HCT116 (cell line): ENCODE measurements at regions not wholly inside any gene's neighbourhood (a gene's known extent, or its start where the extent isn't known, plus 50 kb on each side); places are given as distances from the start of the nearest gene placed in this dataset.

Source experiments
- ATAC-seq: fragments of 200-7000 bp; cut with Tn5 transposase; 2 replicates; pipeline ENCODE4 v1.9.1; 2020; ENCODE audit warnings: mild to moderate bottlenecking, moderate library complexity
- BruUV-seq: library from RNA; stranded (reverse); fragments of 400-500 nt; replicated peaks from 2 replicates; lab custom pipeline; 2021; lab: Mats Ljungman, UMichigan
- CTCF ChIA-PET: fragments of 300-600 bp; sonication (Branson Sonifier 250); formaldehyde crosslinking; loops from one replicate; lab custom pipeline; 2021; ENCODE audit warnings: antibody characterized with exemption; lab: Charles Lee
- POLR2A ChIA-PET: fragments of 300-600, 350-600 bp; sonication (Branson Sonifier 250); formaldehyde crosslinking; loops from one replicate; lab custom pipeline; 2021; ENCODE audit warnings: antibody characterized with exemption; lab: Charles Lee
- RAD21 ChIA-PET, 2 experiments: fragments of 300-600 bp; sonication (Branson Sonifier 250); formaldehyde crosslinking; loops; one replicate each; lab custom pipeline; 2023; ENCODE audit warnings: low total read pairs in 2 of 2; ENCODE audit not compliant: uncharacterized antibody in 2 of 2, unreplicated experiment in 2 of 2, low non-redundant PET in 1 of 2; lab: Charles Lee
- DNase-seq: peaks from one replicate; pipeline ENCODE4 v3.0.0-alpha.2; 2010; ENCODE audit warnings: low read depth, low spot score
- H2AFZ ChIP-seq: fragments of 200-600 bp; shearing (Covaris generic), sonication (generic); 2 replicates; pipeline ENCODE4 v1.6.1; 2017; ENCODE audit warnings: low read depth, mixed run types, mixed read lengths, antibody characterized with exemption, low read length; ENCODE audit not compliant: poor library complexity, severe bottlenecking
- H3K27ac ChIP-seq: 2 replicates; pipeline ENCODE4 v1.5.1; 2012; ENCODE audit warnings: low read depth, low read length
- H3K27me3 ChIP-seq: fragments of 200-600 bp; sonication (generic); 2 replicates; pipeline ENCODE4 v1.6.1; 2016; ENCODE audit warnings: mixed run types, low read length, mixed read lengths; ENCODE audit not compliant: insufficient read depth
- H3K36me3 ChIP-seq, 2 experiments: fragments of 200-500 bp in 1 of 2; fragments of 200-600 bp in 1 of 2; sonication (Bioruptor generic) in 1 of 2; sonication (generic) in 1 of 2; 2 replicates each; pipeline versions ENCODE4 v1.5.1 to v1.6.1; 2014 to 2016; ENCODE audit warnings: low read length in 2 of 2, inconsistent platforms in 1 of 2, mixed read lengths in 1 of 2, mixed run types in 1 of 2; ENCODE audit not compliant: insufficient read depth in 2 of 2, control insufficient read depth in 1 of 2
- H3K4me1 ChIP-seq, 2 experiments: fragments of 200-600 bp in 1 of 2; sonication (generic) in 1 of 2; 2 replicates each; pipeline versions ENCODE4 v1.5.1 to v1.6.1; 2012 to 2017; ENCODE audit warnings: low read length in 2 of 2, inconsistent platforms in 1 of 2, mild to moderate bottlenecking in 1 of 2, mixed read lengths in 1 of 2, mixed run types in 1 of 2, moderate library complexity in 1 of 2; ENCODE audit not compliant: insufficient read depth in 2 of 2, control insufficient read depth in 1 of 2
- H3K4me2 ChIP-seq: fragments of 200-600 bp; sonication (generic); 2 replicates; pipeline ENCODE4 v1.6.1; 2017; ENCODE audit warnings: mixed run types, low read length, mixed read lengths
- H3K4me3 ChIP-seq, 2 experiments: fragments of 200-600 bp in 1 of 2; sonication (generic) in 1 of 2; replicated peaks in 1 of 2; 2 replicates each; pipeline ENCODE4 v1.5.1; 2011 to 2016; ENCODE audit warnings: low read length in 2 of 2, control low read depth in 1 of 2, low read depth in 1 of 2, mild to moderate bottlenecking in 1 of 2, mixed read lengths in 1 of 2, mixed run types in 1 of 2
- H3K79me2 ChIP-seq: fragments of 200-600 bp; sonication (generic); 2 replicates; pipeline ENCODE4 v1.6.1; 2017; ENCODE audit warnings: mild to moderate bottlenecking, mixed run types, low read length, moderate library complexity, mixed read lengths; ENCODE audit not compliant: insufficient read depth
- H3K9ac ChIP-seq: fragments of 200-600 bp; sonication (generic); 2 replicates; pipeline ENCODE4 v1.6.1; 2016; ENCODE audit warnings: low read length, mixed read lengths
- H3K9me2 ChIP-seq: fragments of 200-600 bp; sonication (generic), shearing (Covaris generic); 2 replicates; pipeline ENCODE4 v1.6.1; 2017; ENCODE audit warnings: mixed run types, mild to moderate bottlenecking, moderate library complexity; ENCODE audit not compliant: insufficient read depth
- H3K9me3 ChIP-seq, 2 experiments: fragments of 200-500 bp in 1 of 2; fragments of 200-600 bp in 1 of 2; sonication (Bioruptor generic) in 1 of 2; sonication (generic) in 1 of 2; 2 replicates each; pipeline ENCODE4 v1.6.1; 2014 to 2017; ENCODE audit warnings: low read length in 2 of 2, mixed read lengths in 2 of 2, inconsistent platforms in 1 of 2, low read depth in 1 of 2, mild to moderate bottlenecking in 1 of 2, mixed run types in 1 of 2, moderate library complexity in 1 of 2; ENCODE audit not compliant: control insufficient read depth in 1 of 2, insufficient read depth in 1 of 2
- H4K20me1 ChIP-seq: fragments of 200-600 bp; sonication (generic), shearing (Covaris generic); 2 replicates; pipeline ENCODE4 v1.6.1; 2017; ENCODE audit warnings: mixed run types, mild to moderate bottlenecking, moderate library complexity; ENCODE audit not compliant: insufficient read depth
- EGR1 ChIP-seq: IDR thresholded peaks from 2 replicates; pipeline ENCODE4 v1.6.1; 2012; ENCODE audit warnings: low read depth
- ELF1 ChIP-seq: IDR thresholded peaks from 2 replicates; pipeline ENCODE4 v1.6.1; 2012; ENCODE audit warnings: low read depth, borderline replicate concordance
- EZH2phosphoT487 ChIP-seq: fragments of 200-600 bp; IDR thresholded peaks from 2 replicates; pipeline ENCODE4 v1.6.1; 2018; ENCODE audit warnings: antibody characterized with exemption, borderline replicate concordance
- JUND ChIP-seq: IDR thresholded peaks from 2 replicates; pipeline ENCODE4 v1.6.1; 2012
- SIN3A ChIP-seq: IDR thresholded peaks from 2 replicates; pipeline ENCODE4 v1.6.1; 2012; ENCODE audit warnings: low read depth
- SRF ChIP-seq: IDR thresholded peaks from 2 replicates; pipeline ENCODE4 v1.6.1; 2012; ENCODE audit warnings: low read depth
- ZFX ChIP-seq: fragments of 450-650 bp; IDR thresholded peaks from 2 replicates; pipeline ENCODE4 v1.6.1; 2017
- intact Hi-C: fragments of 100-400 bp; cut with micrococcal nuclease; formaldehyde crosslinking; loops from 2 replicates; pipeline ENCODE4 v1.10.0; 2022
- TF ChIP-seq, protein P1 (sequence below), 3 experiments: fragments of 200-600 bp in 1 of 3; sonication (generic) in 1 of 3; IDR thresholded peaks in 2 of 3; conservative IDR thresholded peaks in 1 of 3; 2 replicates each; pipeline ENCODE4 v1.5.1; 2012 to 2017; ENCODE audit warnings: low read depth in 2 of 3, low read length in 2 of 3, antibody characterized with exemption in 1 of 3, borderline replicate concordance in 1 of 3, control low read depth in 1 of 3, mild to moderate bottlenecking in 1 of 3, mixed read lengths in 1 of 3, mixed run types in 1 of 3, moderate library complexity in 1 of 3; ENCODE audit not compliant: insufficient read depth in 1 of 3
- TF ChIP-seq, protein P2 (sequence below): IDR thresholded peaks from 2 replicates; pipeline ENCODE4 v1.6.1; 2012

DNA sequence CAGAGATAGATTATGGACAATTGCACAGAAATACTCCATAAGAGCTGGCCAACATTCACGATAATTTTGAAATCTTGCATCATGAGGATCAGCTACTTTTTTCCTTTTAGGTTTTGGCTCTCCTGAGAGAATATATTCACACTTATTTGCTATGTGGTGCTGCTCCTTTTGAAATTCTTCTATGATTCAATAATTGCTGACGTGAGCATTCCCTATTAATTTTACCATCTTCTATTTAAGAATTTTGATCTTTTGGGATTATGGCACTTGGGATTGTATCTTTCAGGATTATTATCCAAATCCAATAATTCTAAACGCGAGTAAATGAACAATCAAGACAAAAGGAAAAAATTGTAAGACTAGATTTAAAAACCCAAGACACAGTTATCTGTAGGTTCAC lies 358.8 kb downstream of the ELAVL2 start:
- intact Hi-C loops = no loop called here
- ATAC-seq (no peak), DNase-seq (no peak)
- Histone ChIP-seq H3K27me3 (no peaks in the 10 kb centered on the region), H3K9me2 (no peaks in the 10 kb centered on the region), H3K4me2 (no peak overlapping the region), H3K79me2 (no peaks in the 10 kb centered on the region), H3K9me3 (peaks cover 6 to 10% of the 10 kb centered on the region in 2 experiments; a peak in 3 of 4 replicates), H3K36me3 (no peaks in the 10 kb centered on the region), H3K27ac (no peak overlapping the region), H3K4me3 (no peak overlapping the region), H4K20me1 (no peaks in the 10 kb centered on the region), H3K9ac (no peak overlapping the region), H3K4me1 (no peaks in the 10 kb centered on the region), H2AFZ (no peak overlapping the region)
- ChIA-PET POLR2A (no interaction called here), RAD21 (no interaction called here), CTCF (no interaction called here)
- TF ChIP-seq ELF1 = no peak
- no peak for TF ChIP-seq ZFX
- TF ChIP-seq EZH2phosphoT487 = no peak
- TF ChIP-seq EGR1 = no peak
- TF ChIP-seq JUND = no peak
- no TSS peak for BruUV-seq

DNA sequence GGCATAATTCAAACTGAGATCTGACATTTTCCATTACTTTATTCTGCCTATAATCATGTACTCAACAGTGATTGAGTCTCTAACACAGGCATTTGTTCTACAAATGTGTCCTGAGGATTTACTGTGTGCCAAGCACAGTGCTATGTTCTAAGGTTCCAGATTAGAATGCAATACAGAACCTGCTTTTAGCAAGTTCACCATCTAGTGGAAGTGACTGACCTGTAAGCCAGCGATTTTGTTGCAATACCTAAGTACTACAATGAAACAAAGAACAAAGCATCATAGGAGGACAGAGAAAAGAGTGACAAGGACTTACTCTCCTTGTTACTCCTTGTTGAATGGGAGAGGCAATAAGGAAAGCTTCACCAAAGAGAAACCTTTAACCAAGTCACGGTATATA lies 348.1 kb downstream of the ELAVL2 start:
- Histone ChIP-seq H3K79me2 (no peaks in the 10 kb centered on the region), H3K4me2 (no peak overlapping the region), H3K9me2 (no peaks in the 10 kb centered on the region)
- TF ChIP-seq ZFX (no peak), SIN3A (no peak), SRF (no peak), EZH2phosphoT487 (no peak)
- TF ChIP-seq, protein P1, sequence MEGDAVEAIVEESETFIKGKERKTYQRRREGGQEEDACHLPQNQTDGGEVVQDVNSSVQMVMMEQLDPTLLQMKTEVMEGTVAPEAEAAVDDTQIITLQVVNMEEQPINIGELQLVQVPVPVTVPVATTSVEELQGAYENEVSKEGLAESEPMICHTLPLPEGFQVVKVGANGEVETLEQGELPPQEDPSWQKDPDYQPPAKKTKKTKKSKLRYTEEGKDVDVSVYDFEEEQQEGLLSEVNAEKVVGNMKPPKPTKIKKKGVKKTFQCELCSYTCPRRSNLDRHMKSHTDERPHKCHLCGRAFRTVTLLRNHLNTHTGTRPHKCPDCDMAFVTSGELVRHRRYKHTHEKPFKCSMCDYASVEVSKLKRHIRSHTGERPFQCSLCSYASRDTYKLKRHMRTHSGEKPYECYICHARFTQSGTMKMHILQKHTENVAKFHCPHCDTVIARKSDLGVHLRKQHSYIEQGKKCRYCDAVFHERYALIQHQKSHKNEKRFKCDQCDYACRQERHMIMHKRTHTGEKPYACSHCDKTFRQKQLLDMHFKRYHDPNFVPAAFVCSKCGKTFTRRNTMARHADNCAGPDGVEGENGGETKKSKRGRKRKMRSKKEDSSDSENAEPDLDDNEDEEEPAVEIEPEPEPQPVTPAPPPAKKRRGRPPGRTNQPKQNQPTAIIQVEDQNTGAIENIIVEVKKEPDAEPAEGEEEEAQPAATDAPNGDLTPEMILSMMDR (IDR thresholded peaks at IDR 0.05 in 2 of 3, conservative IDR thresholded peaks at IDR 0.05 in 1 of 3; ENCODE audit: borderline replicate concordance in 1 of 3, insufficient read depth in 1 of 3, low read depth in 2 of 3, low read length in 2 of 3) = no peak
- TF ChIP-seq, protein P2, sequence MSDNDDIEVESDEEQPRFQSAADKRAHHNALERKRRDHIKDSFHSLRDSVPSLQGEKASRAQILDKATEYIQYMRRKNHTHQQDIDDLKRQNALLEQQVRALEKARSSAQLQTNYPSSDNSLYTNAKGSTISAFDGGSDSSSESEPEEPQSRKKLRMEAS = no peak
- TF ChIP-seq, all 23 proteins: peak for 0
- H3K4me1 ChIP-seq = no peaks in the 10 kb centered on the region
- CTCF ChIA-PET = no interaction called here
- RAD21 ChIA-PET = no interaction called here
- H4K20me1 ChIP-seq = no peaks in the 10 kb centered on the region
- intact Hi-C loops = no loop called here
- H3K9ac ChIP-seq = no peak overlapping the region
- DNase-seq (no peak), ATAC-seq (no peak)
- POLR2A ChIA-PET = no interaction called here
- H2AFZ ChIP-seq = no peak overlapping the region
- no TSS peak for BruUV-seq
- H3K4me3 ChIP-seq = no peak overlapping the region
- no peak overlapping the region for H3K27ac ChIP-seq
- no peaks in the 10 kb centered on the region for H3K36me3 ChIP-seq
- no peaks in the 10 kb centered on the region for H3K27me3 ChIP-seq
- H3K9me3 ChIP-seq = peaks cover 4 to 20% of the 10 kb centered on the region in 2 experiments; a peak in 3 of 4 replicates
